BLaER1 treated with 17β-estradiol and CSF1 and Interleukin-3, amounts not matched to agents 10 nM and 100 nM (cell line): ENCODE measurements at regions not wholly inside any gene's neighbourhood (a gene's known extent, or its start where the extent isn't known, plus 50 kb on each side); places are given as distances from the start of the nearest gene placed in this dataset.

Experiments
- H3K27ac ChIP-seq, 11 experiments: shearing (Covaris generic); formaldehyde crosslinking; 2 replicates each; pipeline ENCODE4 v1.8.1; 2022
- H3K27me3 ChIP-seq, 11 experiments: shearing (Covaris generic); formaldehyde crosslinking; 2 replicates each; pipeline ENCODE4 v1.8.1; 2022
- H3K36me3 ChIP-seq, 11 experiments: shearing (Covaris generic); formaldehyde crosslinking; 2 replicates each; pipeline ENCODE4 v1.8.1; 2022
- H3K4me1 ChIP-seq, 10 experiments: shearing (Covaris generic); formaldehyde crosslinking; 2 replicates each; pipeline ENCODE4 v1.8.1; 2022
- H3K4me2 ChIP-seq, 11 experiments: shearing (Covaris generic); formaldehyde crosslinking; 2 replicates each; pipeline ENCODE4 v1.8.1; 2022
- H3K4me3 ChIP-seq, 10 experiments: shearing (Covaris generic); formaldehyde crosslinking; 2 replicates each; pipeline ENCODE4 v1.8.1; 2022
- H3K9ac ChIP-seq, 11 experiments: shearing (Covaris generic); formaldehyde crosslinking; 2 replicates each; pipeline ENCODE4 v1.8.1; 2022
- H3K9me3 ChIP-seq, 11 experiments: shearing (Covaris generic); formaldehyde crosslinking; replicated peaks in 1 of 11; 2 replicates each; pipeline ENCODE4 v1.8.1; 2022
- H4K20me1 ChIP-seq, 11 experiments: shearing (Covaris generic); formaldehyde crosslinking; 2 replicates each; pipeline ENCODE4 v1.8.1; 2022
- Cebpa-rat ChIP-seq, 11 experiments: shearing (Covaris generic); IDR thresholded peaks; 2 replicates each; pipeline ENCODE4 v1.8.1; 2022

- H3K4me2 ChIP-seq = peak overlapping the region in 3 of 11 experiments; percentile 18 to 59 (median 53); a peak in 5 of 22 replicates
- H3K4me1 ChIP-seq = peaks cover 0 to 35% (median 2%) of the 10 kb centered on the region in 10 experiments; a peak in 8 of 20 replicates
- peak overlapping the region in 2 of 11 experiments; percentile 17 to 30; a peak in 3 of 22 replicates for H3K27ac ChIP-seq
- no peak overlapping the region for H3K4me3 ChIP-seq
- no peaks in the 10 kb centered on the region for H3K27me3 ChIP-seq
- 0 out of 22 replicates have a peak, but pooled peaks cover 0 to 3% (median 0%) of the 10 kb centered on the region in 11 experiments for H3K9me3 ChIP-seq
- H3K9ac ChIP-seq = no peak overlapping the region
- peaks cover 0 to 15% (median 0%) of the 10 kb centered on the region in 11 experiments; a peak in 4 of 22 replicates for H4K20me1 ChIP-seq
- no peak for TF ChIP-seq Cebpa-rat (IDR thresholded peaks at IDR 0.05)
- H3K36me3 ChIP-seq = no peaks in the 10 kb centered on the region
Observed at GRCh38 chr18:34562252-34562870, 147.7 kb upstream of the DTNA start.

- TF ChIP-seq Cebpa-rat (IDR thresholded peaks at IDR 0.05) = no peak
- Histone ChIP-seq H3K27ac (no peak overlapping the region), H3K9me3 (no peaks in the 10 kb centered on the region), H4K20me1 (peaks cover 0 to 7% (median 0%) of the 10 kb centered on the region in 11 experiments; a peak in 3 of 22 replicates), H3K4me1 (peaks cover 0 to 8% (median 0%) of the 10 kb centered on the region in 10 experiments; a peak in 6 of 20 replicates), H3K9ac (no peak overlapping the region), H3K4me3 (no peak overlapping the region), H3K36me3 (no peaks in the 10 kb centered on the region), H3K27me3 (no peaks in the 10 kb centered on the region), H3K4me2 (no peak overlapping the region)
Observed at GRCh38 chr18:34567857-34568256, 142.2 kb upstream of the DTNA start.

- no peak for TF ChIP-seq Cebpa-rat (IDR thresholded peaks at IDR 0.05)
- H4K20me1 ChIP-seq = peaks cover 0 to 12% (median 0%) of the 10 kb centered on the region in 11 experiments; a peak in 4 of 22 replicates
- no peak overlapping the region for H3K9ac ChIP-seq
- H3K27me3 ChIP-seq = no peaks in the 10 kb centered on the region
- no peak overlapping the region for H3K4me3 ChIP-seq
- H3K4me2 ChIP-seq = no peak overlapping the region
- H3K9me3 ChIP-seq = peaks cover 0 to 14% (median 0%) of the 10 kb centered on the region in 11 experiments; a peak in 4 of 22 replicates
- no peak overlapping the region for H3K27ac ChIP-seq
- no peaks in the 10 kb centered on the region for H3K4me1 ChIP-seq
- H3K36me3 ChIP-seq = peaks cover 0 to 5% (median 0%) of the 10 kb centered on the region in 11 experiments; a peak in 1 of 22 replicates
Observed at GRCh38 chr18:34576622-34577021, 133.5 kb upstream of the DTNA start.

GRCh38 chr18:34583895-34584294 lies 126.2 kb upstream of the DTNA start:
- H3K36me3 ChIP-seq = no peaks in the 10 kb centered on the region; a peak in 2 of 22 replicates
- no peak overlapping the region for H3K9ac ChIP-seq
- no peaks in the 10 kb centered on the region for H4K20me1 ChIP-seq
- H3K27me3 ChIP-seq = no peaks in the 10 kb centered on the region
- H3K4me3 ChIP-seq = no peak overlapping the region
- TF ChIP-seq Cebpa-rat (IDR thresholded peaks at IDR 0.05) = no peak
- no peaks in the 10 kb centered on the region for H3K4me1 ChIP-seq
- H3K4me2 ChIP-seq = no peak overlapping the region
- no peak overlapping the region for H3K27ac ChIP-seq
- H3K9me3 ChIP-seq = peaks cover 0 to 12% (median 0%) of the 10 kb centered on the region in 11 experiments; a peak in 3 of 22 replicates

- peaks cover 0 to 16% (median 0%) of the 10 kb centered on the region in 11 experiments; a peak in 3 of 22 replicates for H4K20me1 ChIP-seq
- no peaks in the 10 kb centered on the region for H3K27me3 ChIP-seq
- no peak overlapping the region for H3K9ac ChIP-seq
- H3K4me3 ChIP-seq = no peak overlapping the region
- no peaks in the 10 kb centered on the region; a peak in 1 of 22 replicates for H3K36me3 ChIP-seq
- no peak for TF ChIP-seq Cebpa-rat (IDR thresholded peaks at IDR 0.05)
- no peak overlapping the region for H3K4me2 ChIP-seq
- H3K27ac ChIP-seq = no peak overlapping the region
- no peaks in the 10 kb centered on the region for H3K9me3 ChIP-seq
- no peaks in the 10 kb centered on the region for H3K4me1 ChIP-seq
Observed at GRCh38 chr18:34590503-34590902, 119.6 kb upstream of the DTNA start.

- Histone ChIP-seq H3K27ac (no peak overlapping the region), H3K9me3 (no peaks in the 10 kb centered on the region), H4K20me1 (peaks cover 0 to 16% (median 0%) of the 10 kb centered on the region in 11 experiments; a peak in 3 of 22 replicates), H3K4me2 (no peak overlapping the region), H3K9ac (no peak overlapping the region), H3K27me3 (no peaks in the 10 kb centered on the region), H3K4me3 (no peak overlapping the region), H3K4me1 (no peaks in the 10 kb centered on the region), H3K36me3 (no peaks in the 10 kb centered on the region)
- no peak for TF ChIP-seq Cebpa-rat (IDR thresholded peaks at IDR 0.05)
Observed at GRCh38 chr18:34591920-34592444, 118.1 kb upstream of the DTNA start.

GRCh38 chr18:34592481-34592880 lies 117.6 kb upstream of the DTNA start:
- Histone ChIP-seq H3K4me3 (no peak overlapping the region), H3K4me1 (no peaks in the 10 kb centered on the region), H3K27ac (no peak overlapping the region), H3K9ac (no peak overlapping the region), H3K4me2 (no peak overlapping the region), H4K20me1 (peaks cover 0 to 16% (median 0%) of the 10 kb centered on the region in 11 experiments; a peak in 3 of 22 replicates), H3K9me3 (no peaks in the 10 kb centered on the region), H3K36me3 (no peaks in the 10 kb centered on the region), H3K27me3 (no peaks in the 10 kb centered on the region)
- no peak for TF ChIP-seq Cebpa-rat (IDR thresholded peaks at IDR 0.05)

GRCh38 chr18:34592961-34593382 lies 117.1 kb upstream of the DTNA start:
- no peak overlapping the region for H3K4me3 ChIP-seq
- peaks cover 0 to 16% (median 0%) of the 10 kb centered on the region in 11 experiments; a peak in 3 of 22 replicates for H4K20me1 ChIP-seq
- H3K4me1 ChIP-seq = no peaks in the 10 kb centered on the region
- no peaks in the 10 kb centered on the region for H3K36me3 ChIP-seq
- no peak overlapping the region for H3K9ac ChIP-seq
- no peak overlapping the region for H3K4me2 ChIP-seq
- no peak for TF ChIP-seq Cebpa-rat (IDR thresholded peaks at IDR 0.05)
- H3K27me3 ChIP-seq = no peaks in the 10 kb centered on the region
- H3K9me3 ChIP-seq = no peaks in the 10 kb centered on the region
- H3K27ac ChIP-seq = no peak overlapping the region

GRCh38 chr18:34594266-34594665 lies 115.8 kb upstream of the DTNA start:
- no peak overlapping the region for H3K4me3 ChIP-seq
- H3K4me2 ChIP-seq = no peak overlapping the region
- no peaks in the 10 kb centered on the region for H3K36me3 ChIP-seq

More at GRCh38 chr18:34594266-34594665, 115.8 kb upstream of the DTNA start:
- H3K4me1 ChIP-seq = no peaks in the 10 kb centered on the region
- peaks cover 0 to 16% (median 0%) of the 10 kb centered on the region in 11 experiments; a peak in 3 of 22 replicates for H4K20me1 ChIP-seq
- H3K9me3 ChIP-seq = no peaks in the 10 kb centered on the region
- no peak overlapping the region for H3K27ac ChIP-seq
- no peaks in the 10 kb centered on the region for H3K27me3 ChIP-seq
- no peak overlapping the region for H3K9ac ChIP-seq
- TF ChIP-seq Cebpa-rat (IDR thresholded peaks at IDR 0.05) = no peak
